HT1080 (cell line): ENCODE measurements at regions not wholly inside any gene's neighbourhood (a gene's known extent, or its start where the extent isn't known, plus 50 kb on each side); places are given as distances from the start of the nearest gene placed in this dataset.

ENCODE experiments used
- DNase-seq: peaks from one replicate; pipeline ENCODE4 v3.0.0-alpha.2; 2015; ENCODE audit warnings: low read depth

- DNase-seq, result no peak
These were observed 115.2 kb upstream of the KIT start for GRCh38 chr4:54542540-54543041.

- peak; percentile 84 for DNase-seq
These were observed 114.5 kb upstream of the KIT start for GRCh38 chr4:54543088-54543795.

GRCh38 chr4:54545663-54546424 is 111.9 kb upstream of the KIT start:
- DNase-seq, result no peak

DNA sequence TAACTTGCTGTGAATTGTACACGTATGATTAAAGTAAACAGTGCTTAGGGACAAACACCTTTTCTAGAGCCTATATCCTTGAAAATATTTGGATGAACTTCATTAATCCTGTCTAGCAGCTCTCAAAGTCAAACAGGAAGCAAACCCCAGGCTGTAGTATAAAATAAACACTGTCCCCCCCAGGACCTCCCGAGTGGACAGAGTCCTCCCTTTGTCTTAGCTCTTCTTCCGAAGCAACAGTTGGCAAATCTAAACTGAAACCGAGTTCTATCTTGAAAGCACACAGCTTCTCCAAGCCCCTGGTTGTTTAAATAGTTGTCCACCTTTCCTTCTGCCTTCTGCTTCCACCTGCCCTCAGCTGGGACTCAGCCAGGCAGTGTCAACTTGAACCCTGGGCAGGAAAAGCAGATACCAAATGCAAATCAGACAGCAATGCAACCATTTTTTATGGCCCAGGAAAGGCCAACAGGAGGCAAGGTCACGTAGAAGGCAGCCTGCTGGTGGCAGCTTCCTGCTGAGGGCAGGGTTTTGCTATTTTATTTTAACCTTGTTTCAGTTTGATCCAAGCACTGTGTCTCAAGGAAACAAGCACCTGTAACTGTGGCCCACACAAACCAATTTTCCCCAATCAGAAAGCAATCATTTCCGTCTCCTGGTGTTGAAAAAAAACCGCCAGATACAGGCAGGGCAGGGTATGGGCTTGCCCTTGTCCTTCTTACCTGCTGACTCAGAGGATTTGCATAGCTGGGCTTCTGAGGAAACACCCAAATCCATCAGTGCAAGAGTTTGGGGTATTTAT is 110.3 kb upstream of the KIT start:
- no peak for DNase-seq

DNA sequence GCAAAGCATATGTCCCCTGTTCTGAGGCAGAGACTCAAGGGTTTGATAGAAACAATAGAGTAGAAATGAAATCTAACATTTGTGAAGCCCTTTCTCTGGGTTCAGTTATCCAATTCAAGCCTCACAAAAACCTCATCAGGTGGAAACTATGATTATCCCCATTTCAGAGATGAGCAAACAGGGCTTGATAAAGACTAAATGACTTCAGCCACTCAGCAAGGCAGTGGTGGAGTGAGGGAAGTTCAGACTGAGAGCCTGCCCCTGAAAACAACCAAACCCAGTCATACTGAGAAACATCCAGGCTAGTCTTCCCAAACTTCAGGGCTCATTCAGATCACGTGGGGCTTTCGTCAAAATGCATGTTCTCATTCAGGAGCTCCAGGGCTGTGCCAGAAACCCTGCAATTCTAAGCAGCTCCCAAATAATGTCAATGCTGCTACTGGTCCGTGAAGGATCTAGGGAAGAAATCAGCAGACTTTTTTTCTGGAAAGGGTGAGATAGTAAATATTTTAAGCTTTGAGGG is 109.6 kb upstream of the KIT start:
- DNase-seq, result no peak

DNA sequence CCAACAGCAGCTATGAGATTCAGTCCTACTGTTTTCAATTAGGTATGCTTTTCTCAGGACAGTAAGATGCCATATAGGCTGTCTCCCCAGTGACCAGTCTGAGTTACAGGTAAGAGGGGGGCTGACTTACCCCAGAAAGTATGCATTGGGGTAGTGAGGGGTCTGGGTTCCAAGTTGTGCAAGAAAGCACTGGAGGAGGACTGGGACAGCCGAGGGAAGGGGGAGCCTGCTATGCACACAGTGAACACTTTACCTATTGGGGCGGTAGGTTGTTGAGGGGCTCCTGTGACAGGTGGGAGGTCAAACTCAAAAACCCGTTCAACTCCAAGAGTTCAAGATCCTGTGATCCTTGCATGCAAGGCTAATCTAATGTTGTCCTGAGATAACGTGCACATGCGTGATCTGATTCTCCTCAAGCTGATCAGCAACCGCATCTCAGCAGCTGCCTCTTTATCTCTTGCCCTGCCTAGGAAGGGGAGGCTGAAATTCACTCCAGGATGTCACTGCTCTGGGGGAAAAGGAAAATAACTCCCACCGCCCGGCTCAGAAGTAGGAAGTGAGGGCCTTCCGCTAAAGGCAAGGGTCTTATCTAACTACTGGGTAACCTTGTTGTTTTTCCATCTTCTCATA is 108.8 kb upstream of the KIT start:
- DNase-seq, result no peak

- peak; percentile 36 for DNase-seq
These were observed 107.2 kb upstream of the KIT start for GRCh38 chr4:54550395-54551171.

DNA sequence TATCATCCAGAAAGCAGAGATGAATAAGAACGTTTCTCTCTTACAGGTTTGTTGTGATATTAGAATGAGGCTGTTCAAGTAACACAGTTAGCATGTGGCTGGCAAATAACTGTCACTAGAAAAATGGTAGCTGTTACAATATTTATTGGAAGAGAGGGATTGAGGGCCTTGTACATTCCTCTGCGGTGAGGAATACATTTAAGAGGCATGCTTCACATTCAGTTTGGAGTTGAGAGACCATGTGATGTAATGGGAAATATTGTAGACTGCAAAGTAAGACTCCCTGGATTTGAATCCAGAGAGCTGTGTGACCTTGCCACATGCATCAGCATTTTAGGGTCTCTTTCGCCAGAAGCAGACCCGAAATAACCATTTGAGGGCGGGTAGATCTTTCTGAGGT is 104.8 kb upstream of the KIT start:
- no peak for DNase-seq

DNA sequence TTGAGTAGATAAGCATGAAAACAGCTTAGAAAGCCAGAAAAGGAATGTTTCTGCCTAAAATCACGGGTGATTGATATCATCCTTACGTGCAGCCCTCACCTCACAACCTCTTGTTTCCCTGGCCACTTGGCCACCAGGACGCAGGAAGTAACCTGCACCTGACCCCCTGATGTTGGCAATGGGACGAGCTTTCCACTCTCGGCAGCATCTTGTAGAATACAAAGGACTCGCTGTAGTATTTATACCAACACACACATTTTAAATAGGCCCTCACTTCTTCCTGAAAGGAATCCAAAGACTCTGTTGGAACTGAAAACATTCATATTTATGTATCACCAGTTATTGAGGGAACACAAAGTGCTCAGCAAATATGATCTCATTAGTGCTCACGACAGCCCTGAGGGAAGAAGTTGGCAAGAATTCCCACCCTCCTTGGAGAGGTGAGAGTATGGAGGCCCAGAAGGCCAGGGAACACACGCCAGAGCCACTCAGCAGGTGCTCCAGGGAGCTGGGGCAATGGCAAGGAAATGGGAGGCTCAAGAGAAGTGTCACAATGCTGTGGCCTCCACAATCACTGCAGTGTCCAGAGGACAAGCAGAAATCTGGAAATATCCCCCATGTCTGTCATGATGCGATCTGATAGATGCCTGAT is 103.3 kb upstream of the KIT start:
- no peak for DNase-seq

DNA sequence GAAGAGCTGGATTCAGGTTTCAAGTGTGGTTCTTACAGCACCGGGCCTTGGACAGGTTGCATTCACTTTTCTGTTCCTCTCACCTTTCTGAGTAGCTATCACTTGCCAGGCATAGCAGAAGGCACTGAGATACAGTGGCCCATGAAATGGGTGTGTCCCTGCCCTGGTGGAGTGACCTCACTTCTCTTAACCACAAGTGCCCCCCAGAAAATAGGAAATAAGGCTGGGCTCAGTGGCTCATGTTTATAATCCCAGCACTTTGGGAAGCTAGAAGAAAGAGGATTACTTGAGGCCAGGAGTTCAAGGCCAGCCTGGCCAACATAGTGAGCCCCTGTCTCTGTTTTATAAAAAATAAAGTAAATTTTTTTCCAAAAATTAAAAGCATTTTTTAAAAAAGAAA is 101.7 kb upstream of the KIT start:
- DNase-seq, result peak; percentile 50

GRCh38 chr4:54556587-54556986 is 101.2 kb upstream of the KIT start:
- no peak for DNase-seq

DNA sequence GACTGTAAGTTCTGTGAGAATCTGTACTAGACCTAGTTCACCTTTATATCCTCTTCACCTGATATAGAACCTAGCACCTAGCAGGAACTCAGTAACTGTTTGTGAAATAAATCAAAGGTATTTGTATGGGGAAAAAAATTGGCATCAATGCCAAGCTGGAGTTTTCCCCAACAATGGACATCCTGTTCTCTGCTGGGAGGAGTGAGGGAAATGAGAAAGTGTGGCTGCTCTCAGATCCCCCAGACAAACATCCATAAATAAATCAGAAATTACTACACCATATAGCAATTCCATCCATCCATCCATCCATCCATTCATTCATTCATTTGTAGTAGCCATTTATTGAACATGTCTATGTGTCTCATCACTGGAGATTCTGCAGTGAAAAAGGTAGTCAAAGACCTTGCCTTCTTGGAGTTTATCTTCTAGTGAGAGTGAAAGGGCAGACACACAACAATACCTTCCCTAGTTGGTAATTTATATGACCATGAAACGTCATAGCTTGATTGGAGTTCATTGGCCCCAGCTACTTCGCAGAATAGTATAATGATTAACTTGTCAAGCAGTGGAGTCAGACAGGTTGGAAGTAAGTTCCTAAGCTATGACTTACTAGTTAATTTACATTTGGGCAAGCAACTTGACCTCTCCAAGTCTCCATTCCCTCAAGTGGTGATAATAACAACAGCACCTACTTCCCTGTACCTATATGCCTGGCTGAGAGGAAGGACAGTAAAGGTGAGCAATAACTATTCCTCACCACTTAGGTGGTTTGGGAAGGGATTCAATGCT is 98.7 kb upstream of the KIT start:
- DNase-seq, result no peak

DNA sequence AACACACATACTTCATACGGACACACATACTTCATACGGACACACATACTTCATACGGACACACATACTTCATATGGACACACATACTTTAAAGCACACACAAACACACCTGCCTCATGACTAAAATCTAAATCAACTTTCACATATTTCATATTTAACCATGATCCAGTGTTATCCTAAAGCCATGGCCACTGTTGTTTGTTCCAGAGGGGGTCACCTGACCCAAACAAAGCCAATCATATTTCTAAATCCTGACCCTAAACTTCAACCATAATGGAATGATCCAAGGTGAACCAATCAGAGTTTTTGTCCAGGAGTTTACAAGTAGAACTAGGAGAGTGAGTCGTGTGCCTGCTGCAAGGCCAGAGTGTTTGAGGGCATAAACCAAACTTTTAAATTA is 97.2 kb upstream of the KIT start:
- DNase-seq, result no peak

DNA sequence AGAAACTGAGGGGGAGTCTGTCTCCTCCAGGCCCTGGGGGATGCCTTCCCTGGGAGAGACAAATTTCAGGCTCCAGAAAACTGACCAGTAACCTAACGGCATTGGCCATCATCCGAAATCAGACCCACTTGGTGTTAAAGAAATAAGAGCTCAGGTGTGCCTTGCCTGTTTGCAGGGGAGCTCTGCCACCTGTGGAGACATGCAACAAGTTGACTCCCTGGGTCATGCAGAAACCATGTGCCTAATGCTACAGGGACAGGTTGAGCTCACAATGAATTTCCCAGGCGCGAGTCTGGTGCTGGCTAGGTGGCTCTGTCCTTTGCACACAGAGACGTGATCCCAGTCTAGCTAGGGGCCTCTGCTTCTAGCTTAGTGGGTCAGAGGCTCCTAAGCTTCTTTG is 95.8 kb upstream of the KIT start:
- no peak for DNase-seq

- DNase-seq, result no peak
These were observed 91.1 kb upstream of the KIT start for GRCh38 chr4:54566608-54567007.

GRCh38 chr4:54567327-54567726 is 90.4 kb upstream of the KIT start:
- DNase-seq, result no peak

DNA sequence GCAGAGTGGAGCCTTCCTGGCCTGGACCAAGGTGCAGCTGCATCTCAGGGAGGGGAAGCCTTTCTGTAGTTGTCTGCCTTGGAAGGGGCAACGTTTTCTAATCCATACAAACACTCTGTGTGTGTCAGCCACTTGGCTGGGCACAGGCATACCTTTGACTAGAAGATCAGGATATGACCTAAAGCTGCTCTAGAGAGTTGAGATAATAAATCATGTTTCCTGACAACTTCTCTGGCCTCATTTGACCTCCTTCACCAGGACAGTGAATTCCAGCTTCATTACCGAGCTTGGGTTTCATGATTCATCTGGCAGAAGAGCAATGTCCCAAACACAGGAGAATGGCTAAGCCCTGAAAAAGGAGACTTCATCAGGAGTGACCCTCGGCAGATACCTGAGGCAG is 89.6 kb upstream of the KIT start:
- DNase-seq, result peak; percentile 94

DNA sequence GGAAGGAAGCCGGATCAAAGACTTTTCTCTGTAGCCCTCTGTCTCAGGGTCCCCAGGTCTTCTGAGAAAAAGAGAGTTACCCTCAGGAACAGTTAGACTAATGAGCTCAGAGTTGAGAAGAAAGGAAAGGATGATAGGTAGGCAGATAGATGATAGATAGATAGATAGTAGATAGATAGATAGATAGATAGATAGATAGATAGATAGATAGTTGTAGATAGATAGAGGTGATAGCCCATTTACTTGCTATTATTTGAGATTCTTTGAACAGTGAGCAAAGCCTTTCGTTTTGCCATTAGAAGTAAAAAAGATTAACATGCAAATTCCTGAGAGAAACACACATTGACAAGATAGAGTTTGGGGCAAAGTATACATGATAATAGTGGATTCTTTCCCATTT is 86.9 kb upstream of the KIT start:
- DNase-seq, result no peak
